GM18861 (cell line): ENCODE measurements at regions not wholly inside any gene's neighbourhood (a gene's known extent, or its start where the extent isn't known, plus 50 kb on each side); places are given as distances from the start of the nearest gene placed in this dataset.

ENCODE experiments used
- ATAC-seq: cut with Tn5 transposase; IDR thresholded peaks from one replicate; pipeline ENCODE4 v1.9.1; 2021; ENCODE audit not compliant: unreplicated experiment

- no peak for ATAC-seq
These were observed 56.8 kb upstream of the GRIA4 start for GRCh38 chr11:105553025-105553424.

DNA sequence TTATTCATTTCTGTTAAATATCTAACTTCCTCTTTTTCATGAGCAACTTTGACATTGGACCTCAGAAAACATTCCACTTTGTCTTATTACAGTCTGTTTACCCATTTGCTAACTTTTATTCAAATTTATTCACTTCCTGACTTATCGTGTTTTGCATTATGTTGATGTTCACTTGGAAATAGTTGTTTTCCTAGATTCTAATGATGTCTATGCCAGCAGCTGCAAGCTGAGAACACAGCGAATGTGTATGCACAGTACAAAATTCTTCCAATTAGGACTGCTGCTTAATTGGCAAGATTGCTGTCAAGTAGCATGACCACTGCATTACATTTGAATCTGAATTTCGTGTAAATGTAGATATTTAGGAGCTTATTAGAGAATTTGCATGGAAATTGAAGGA is 61.5 kb upstream of the GRIA4 start:
- no peak for ATAC-seq

- no peak for ATAC-seq
These were observed 71.3 kb upstream of the GRIA4 start for GRCh38 chr11:105538588-105538987.

DNA sequence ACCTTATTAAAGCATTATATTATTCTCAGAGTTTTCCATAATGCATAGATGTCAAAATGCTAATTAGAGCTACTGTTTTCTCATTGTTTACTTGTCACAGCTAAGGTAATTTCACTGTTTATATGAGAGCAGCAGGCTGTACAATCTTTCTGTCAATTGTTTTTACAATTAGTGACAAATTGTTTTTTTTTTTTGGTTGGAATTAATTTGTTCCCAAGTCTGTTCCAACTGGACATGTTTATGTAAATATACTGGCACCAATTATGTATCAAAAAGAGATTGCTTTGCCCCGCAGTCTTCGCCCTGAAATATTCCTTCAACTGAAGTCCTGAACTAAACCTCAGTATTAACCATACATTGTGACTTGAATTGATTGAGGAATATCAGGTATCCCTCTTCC is 72.3 kb upstream of the GRIA4 start:
- no peak for ATAC-seq

GRCh38 chr11:105524286-105524685 is 85.6 kb upstream of the GRIA4 start:
- ATAC-seq, result no peak

GRCh38 chr11:105520706-105521345 is 89.0 kb upstream of the GRIA4 start:
- ATAC-seq, result no peak

GRCh38 chr11:105507496-105508254 is 102.2 kb upstream of the GRIA4 start:
- no peak for ATAC-seq

DNA sequence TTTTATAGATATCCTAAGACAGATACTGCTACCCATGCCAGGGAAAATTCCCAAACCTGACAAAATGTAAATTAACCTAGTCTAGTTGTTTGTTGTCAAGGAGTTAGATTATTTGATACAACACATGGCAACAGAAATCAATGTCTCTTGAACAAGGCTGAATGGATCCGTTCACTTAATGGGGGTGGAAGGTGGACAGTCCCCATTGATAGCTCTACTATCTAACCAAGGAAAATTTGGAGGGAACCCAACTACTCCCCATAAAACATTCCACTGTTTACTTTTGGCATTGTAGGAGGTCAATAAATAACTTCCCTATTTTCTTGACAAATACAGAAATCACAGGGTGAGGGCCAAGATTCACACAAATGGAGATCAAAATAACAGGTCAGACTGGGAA is 117.9 kb upstream of the GRIA4 start:
- ATAC-seq, result no peak

GRCh38 chr11:105491394-105491793 is 118.5 kb upstream of the GRIA4 start:
- no peak for ATAC-seq

DNA sequence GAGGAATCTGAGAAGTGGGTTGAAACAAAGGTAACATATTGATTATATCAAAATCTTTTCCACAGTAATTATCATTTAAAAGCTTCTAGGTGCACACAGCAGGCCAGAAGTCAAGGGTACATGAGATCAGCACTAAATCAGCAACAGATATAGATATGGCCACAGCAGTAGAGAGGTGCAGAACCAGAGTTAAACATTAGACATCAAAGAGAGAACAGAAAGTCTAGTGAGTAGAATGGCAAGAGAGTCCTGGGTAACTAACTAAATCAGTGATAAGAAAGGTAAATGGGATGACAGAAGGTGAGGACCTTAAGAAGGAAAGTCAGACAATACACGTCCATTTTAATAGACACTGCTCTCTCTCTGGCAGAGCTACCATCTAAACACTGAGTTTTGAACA is 119.5 kb upstream of the GRIA4 start:
- ATAC-seq, result peak; percentile 54

DNA sequence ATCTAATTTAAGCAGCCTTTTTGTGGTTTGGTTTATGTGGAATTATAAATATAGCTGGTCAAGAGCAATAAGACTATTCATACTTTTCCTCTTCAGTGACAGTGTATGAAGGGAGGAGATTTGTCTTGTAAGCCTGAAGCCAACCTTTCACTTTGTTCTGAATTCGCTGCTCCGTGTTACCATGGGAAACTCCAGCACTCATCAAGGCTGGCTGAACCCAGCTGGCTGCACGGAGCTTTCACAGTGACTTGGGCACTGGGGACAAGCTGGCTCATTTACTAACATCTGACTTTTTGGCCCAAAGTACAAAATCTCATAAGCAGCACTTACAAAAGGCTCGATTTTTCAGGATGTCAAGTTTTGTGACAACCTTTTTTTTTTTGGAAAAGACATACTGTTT is 120.4 kb upstream of the GRIA4 start:
- ATAC-seq, result no peak

DNA sequence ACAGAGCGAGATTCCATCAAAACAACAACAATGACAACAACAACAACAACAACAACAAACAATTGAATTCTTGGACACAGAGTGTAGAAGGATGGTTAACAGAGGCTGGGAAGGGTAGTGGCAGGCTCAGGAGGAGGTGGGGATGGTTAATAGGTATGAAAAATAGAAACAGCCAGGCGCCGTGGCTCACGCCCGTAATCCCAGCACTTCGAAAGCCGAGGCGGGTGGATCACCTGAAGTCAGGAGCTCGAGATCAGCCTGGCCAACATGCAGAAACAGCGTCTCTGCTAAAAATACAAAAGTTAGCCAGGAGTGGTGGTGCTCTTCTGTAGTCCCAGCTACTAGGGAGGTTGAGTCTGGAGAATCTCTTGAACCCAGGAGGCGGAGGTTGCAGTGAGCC is 122.9 kb upstream of the GRIA4 start:
- ATAC-seq, result no peak

- ATAC-seq, result no peak
These were observed 139.9 kb upstream of the GRIA4 start for GRCh38 chr11:105469931-105470330.

- ATAC-seq, result no peak
These were observed 141.7 kb upstream of the GRIA4 start for GRCh38 chr11:105468154-105468553.

GRCh38 chr11:105466582-105467228 is 143.2 kb upstream of the GRIA4 start:
- ATAC-seq, result no peak

DNA sequence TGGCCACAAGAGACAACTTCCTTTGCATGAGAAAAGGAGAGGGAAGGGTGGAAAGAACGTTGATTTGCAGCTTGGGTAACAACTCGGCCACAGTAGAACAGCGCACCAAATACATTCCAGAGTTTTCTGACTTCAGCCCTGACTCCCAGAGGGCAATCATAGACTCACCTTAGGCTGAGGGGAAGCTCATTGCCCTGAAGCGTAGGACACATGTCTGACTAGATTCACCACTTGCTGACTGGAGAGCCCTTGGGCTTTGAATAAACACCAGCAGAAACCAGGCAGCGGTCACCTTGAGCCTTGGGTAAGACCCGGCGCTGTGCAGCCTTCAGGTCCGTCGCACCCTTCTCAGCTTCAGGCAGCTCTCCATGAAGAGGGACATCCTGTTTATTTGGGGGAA is 151.8 kb upstream of the GRIA4 start:
- ATAC-seq, result no peak

DNA sequence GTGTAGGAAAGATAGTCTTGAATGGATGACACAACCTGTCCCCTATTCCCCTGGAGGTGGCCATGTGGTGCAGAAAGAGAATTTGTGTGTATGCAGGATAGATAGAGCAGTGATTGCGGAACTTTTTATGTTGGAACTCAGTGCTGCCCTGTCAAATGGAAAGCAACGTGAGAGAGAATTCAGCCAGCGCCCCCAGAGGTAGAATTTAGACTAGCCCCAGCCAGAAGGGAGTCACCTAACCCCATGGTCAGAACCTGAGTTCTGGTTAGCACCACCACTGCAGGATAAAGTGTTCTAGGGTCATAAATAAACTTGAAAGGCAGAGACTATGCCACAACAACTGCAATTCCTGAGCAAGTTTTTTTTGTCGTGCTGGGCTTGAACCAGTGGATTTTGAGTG is 152.9 kb upstream of the GRIA4 start:
- no peak for ATAC-seq

DNA sequence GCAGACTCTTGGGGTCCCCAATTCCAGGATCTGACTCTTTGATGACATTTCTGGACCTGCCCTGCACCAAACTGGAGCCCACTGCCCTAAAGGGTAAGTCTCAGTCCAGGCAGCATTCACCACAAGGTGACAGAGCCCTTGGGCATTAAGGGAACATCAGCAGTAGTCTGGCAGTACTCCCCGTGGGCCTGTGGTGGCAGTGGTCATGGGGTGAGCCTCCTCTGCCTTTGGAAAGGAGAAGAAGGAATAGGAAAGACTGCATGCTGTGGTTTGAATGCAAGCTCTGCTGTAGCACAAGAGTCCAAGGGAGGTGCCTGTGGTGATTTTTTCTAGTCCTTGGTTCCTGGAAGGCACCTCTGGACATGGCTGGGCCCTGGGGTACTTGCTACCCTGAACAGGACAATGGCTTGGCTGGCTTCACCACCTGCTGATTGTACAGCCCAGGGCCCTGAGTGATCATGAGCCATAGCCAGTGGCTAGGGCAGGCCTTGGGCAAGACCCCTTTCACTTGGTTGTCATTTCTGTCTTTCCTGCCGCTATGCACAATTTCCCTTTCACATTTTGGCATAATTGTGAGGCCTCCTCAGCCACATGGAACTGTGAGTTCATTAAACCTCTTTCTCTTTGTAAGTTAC is 160.7 kb upstream of the GRIA4 start:
- no peak for ATAC-seq

GRCh38 chr11:105448703-105449079 is 161.2 kb upstream of the GRIA4 start:
- ATAC-seq, result no peak

GRCh38 chr11:105447936-105448702 is 161.8 kb upstream of the GRIA4 start:
- ATAC-seq, result no peak

- no peak for ATAC-seq
These were observed 166.2 kb upstream of the GRIA4 start for GRCh38 chr11:105443623-105444022.
